Neural cell (in vitro differentiated cells): ENCODE measurements at regions not wholly inside any gene's neighbourhood (a gene's known extent, or its start where the extent isn't known, plus 50 kb on each side); places are given as distances from the start of the nearest gene placed in this dataset.

Experiments
- CTCF ChIP-seq: fragments of 450-650 bp; IDR thresholded peaks from 2 replicates; pipeline ENCODE4 v1.5.1; 2014; ENCODE audit warnings: antibody characterized with exemption, mild to moderate bottlenecking, moderate library complexity; ENCODE audit not compliant: poor library complexity, severe bottlenecking
- EP300 ChIP-seq: fragments of 450-650 bp; conservative IDR thresholded peaks from 2 replicates; pipeline ENCODE4 v1.6.1; 2014; ENCODE audit warnings: antibody characterized with exemption, mild to moderate bottlenecking, moderate library complexity; ENCODE audit not compliant: poor library complexity, severe bottlenecking
- EZH2 ChIP-seq: fragments of 200-600, 300-800 bp; shearing (Covaris generic), sonication (generic); IDR thresholded peaks from 2 replicates; pipeline ENCODE4 v1.6.1; 2014; ENCODE audit warnings: antibody characterized with exemption, low read length, borderline replicate concordance, mild to moderate bottlenecking; ENCODE audit not compliant: insufficient read depth, poor library complexity, severe bottlenecking
- MXI1 ChIP-seq: fragments of 450-650 bp; conservative IDR thresholded peaks from 2 replicates; pipeline ENCODE4 v1.6.1; 2014; ENCODE audit warnings: antibody characterized with exemption, mild to moderate bottlenecking; ENCODE audit not compliant: poor library complexity, severe bottlenecking
- POLR2AphosphoS5 ChIP-seq: IDR thresholded peaks from 2 replicates; pipeline ENCODE4 v1.6.1; 2012
- RAD21 ChIP-seq: fragments of 450-650 bp; conservative IDR thresholded peaks from 2 replicates; pipeline ENCODE4 v1.6.1; 2014; ENCODE audit warnings: antibody characterized with exemption, mild to moderate bottlenecking, moderate library complexity
- TAF1 ChIP-seq: IDR thresholded peaks from 2 replicates; pipeline ENCODE4 v1.6.1; 2012; ENCODE audit warnings: low read depth
- TF ChIP-seq, protein P1 (sequence below): IDR thresholded peaks from 2 replicates; pipeline ENCODE4 v1.6.1; 2012; ENCODE audit warnings: borderline replicate concordance

- TF ChIP-seq CTCF (no peak), POLR2AphosphoS5 (no peak), EP300 (no peak), EZH2 (no peak), RAD21 (no peak), TAF1 (no peak), MXI1 (no peak)
- TF ChIP-seq, protein P1, sequence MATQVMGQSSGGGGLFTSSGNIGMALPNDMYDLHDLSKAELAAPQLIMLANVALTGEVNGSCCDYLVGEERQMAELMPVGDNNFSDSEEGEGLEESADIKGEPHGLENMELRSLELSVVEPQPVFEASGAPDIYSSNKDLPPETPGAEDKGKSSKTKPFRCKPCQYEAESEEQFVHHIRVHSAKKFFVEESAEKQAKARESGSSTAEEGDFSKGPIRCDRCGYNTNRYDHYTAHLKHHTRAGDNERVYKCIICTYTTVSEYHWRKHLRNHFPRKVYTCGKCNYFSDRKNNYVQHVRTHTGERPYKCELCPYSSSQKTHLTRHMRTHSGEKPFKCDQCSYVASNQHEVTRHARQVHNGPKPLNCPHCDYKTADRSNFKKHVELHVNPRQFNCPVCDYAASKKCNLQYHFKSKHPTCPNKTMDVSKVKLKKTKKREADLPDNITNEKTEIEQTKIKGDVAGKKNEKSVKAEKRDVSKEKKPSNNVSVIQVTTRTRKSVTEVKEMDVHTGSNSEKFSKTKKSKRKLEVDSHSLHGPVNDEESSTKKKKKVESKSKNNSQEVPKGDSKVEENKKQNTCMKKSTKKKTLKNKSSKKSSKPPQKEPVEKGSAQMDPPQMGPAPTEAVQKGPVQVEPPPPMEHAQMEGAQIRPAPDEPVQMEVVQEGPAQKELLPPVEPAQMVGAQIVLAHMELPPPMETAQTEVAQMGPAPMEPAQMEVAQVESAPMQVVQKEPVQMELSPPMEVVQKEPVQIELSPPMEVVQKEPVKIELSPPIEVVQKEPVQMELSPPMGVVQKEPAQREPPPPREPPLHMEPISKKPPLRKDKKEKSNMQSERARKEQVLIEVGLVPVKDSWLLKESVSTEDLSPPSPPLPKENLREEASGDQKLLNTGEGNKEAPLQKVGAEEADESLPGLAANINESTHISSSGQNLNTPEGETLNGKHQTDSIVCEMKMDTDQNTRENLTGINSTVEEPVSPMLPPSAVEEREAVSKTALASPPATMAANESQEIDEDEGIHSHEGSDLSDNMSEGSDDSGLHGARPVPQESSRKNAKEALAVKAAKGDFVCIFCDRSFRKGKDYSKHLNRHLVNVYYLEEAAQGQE = no peak
Measured at GRCh38 chr7:131830681-131831080, 274.3 kb upstream of the PODXL start.
